ENCODE measurements at regions not wholly inside any gene's neighbourhood (a gene's known extent, or its start where the extent isn't known, plus 50 kb on each side); places are given as distances from the start of the nearest gene placed in this dataset.

- no TSS peak for BruUV-seq (replicated peaks)
- POLR2A ChIA-PET (ENCODE audit: low non-redundant PET), result no interaction called here
- H3K4me1 ChIP-seq (ENCODE audit: insufficient read depth, low read length, poor library complexity, severe bottlenecking), result no peaks in the 10 kb centered on the region
- H3K4me3 ChIP-seq (ENCODE audit: low read depth, low read length, poor library complexity, severe bottlenecking), result no peak overlapping the region
- intact Hi-C loops (cut with micrococcal nuclease; ENCODE audit: unreplicated experiment), result no loop called here
- no peak overlapping the region for H3K27ac ChIP-seq (ENCODE audit: low read depth, low read length, poor library complexity, severe bottlenecking)
- H3K36me3 ChIP-seq (ENCODE audit: insufficient read depth, low read length, poor library complexity, severe bottlenecking), result no peaks in the 10 kb centered on the region
- H3K27me3 ChIP-seq (replicated peaks; ENCODE audit: insufficient read depth, low read depth, low read length, poor library complexity), result no peaks in the 10 kb centered on the region
- CTCF ChIA-PET, result no interaction called here
- DNase-seq (ENCODE audit: low spot score), result no peak
- no peaks in the 10 kb centered on the region for H3K9me3 ChIP-seq (ENCODE audit: low read depth, low read length, poor library complexity, severe bottlenecking)
- TF ChIP-seq EZH2 (IDR thresholded peaks at IDR 0.05; ENCODE audit: borderline replicate concordance, low read depth, low read length, poor library complexity, severe bottlenecking), result no peak
- no peak for TF ChIP-seq CTCF (conservative IDR thresholded peaks at IDR 0.05; ENCODE audit: low read depth, low read length)
Observed at GRCh38 chr1:106899644-106900043, 156.8 kb upstream of the PRMT6 start.

- TF ChIP-seq EZH2 (IDR thresholded peaks at IDR 0.05; ENCODE audit: borderline replicate concordance, low read depth, low read length, poor library complexity, severe bottlenecking) (no peak), CTCF (conservative IDR thresholded peaks at IDR 0.05; ENCODE audit: low read depth, low read length) (no peak)
- H3K4me3 ChIP-seq (ENCODE audit: low read depth, low read length, poor library complexity, severe bottlenecking), result no peak overlapping the region
- no peaks in the 10 kb centered on the region for H3K4me1 ChIP-seq (ENCODE audit: insufficient read depth, low read length, poor library complexity, severe bottlenecking)
- DNase-seq (ENCODE audit: low spot score), result no peak
- H3K27ac ChIP-seq (ENCODE audit: low read depth, low read length, poor library complexity, severe bottlenecking), result no peak overlapping the region
- intact Hi-C loops (cut with micrococcal nuclease; ENCODE audit: unreplicated experiment), result no loop called here
- POLR2A ChIA-PET (ENCODE audit: low non-redundant PET), result no interaction called here
- H3K27me3 ChIP-seq (replicated peaks; ENCODE audit: insufficient read depth, low read depth, low read length, poor library complexity), result no peaks in the 10 kb centered on the region
- H3K9me3 ChIP-seq (ENCODE audit: low read depth, low read length, poor library complexity, severe bottlenecking), result peaks cover 19% of the 10 kb centered on the region
- no peaks in the 10 kb centered on the region for H3K36me3 ChIP-seq (ENCODE audit: insufficient read depth, low read length, poor library complexity, severe bottlenecking)
- BruUV-seq (replicated peaks), result no TSS peak
- CTCF ChIA-PET, result no interaction called here
Observed at GRCh38 chr1:106907795-106908194, 148.7 kb upstream of the PRMT6 start.

- Histone ChIP-seq H3K27me3 (replicated peaks; ENCODE audit: insufficient read depth, low read depth, low read length, poor library complexity) (no peaks in the 10 kb centered on the region), H3K36me3 (ENCODE audit: insufficient read depth, low read length, poor library complexity, severe bottlenecking) (no peaks in the 10 kb centered on the region), H3K27ac (ENCODE audit: low read depth, low read length, poor library complexity, severe bottlenecking) (no peak overlapping the region), H3K4me3 (ENCODE audit: low read depth, low read length, poor library complexity, severe bottlenecking) (no peak overlapping the region), H3K9me3 (ENCODE audit: low read depth, low read length, poor library complexity, severe bottlenecking) (peaks cover 19% of the 10 kb centered on the region), H3K4me1 (ENCODE audit: insufficient read depth, low read length, poor library complexity, severe bottlenecking) (no peaks in the 10 kb centered on the region)
- CTCF ChIA-PET, result no interaction called here
- BruUV-seq (replicated peaks), result no TSS peak
- intact Hi-C loops (cut with micrococcal nuclease; ENCODE audit: unreplicated experiment), result no loop called here
- TF ChIP-seq CTCF (conservative IDR thresholded peaks at IDR 0.05; ENCODE audit: low read depth, low read length) (no peak), EZH2 (IDR thresholded peaks at IDR 0.05; ENCODE audit: borderline replicate concordance, low read depth, low read length, poor library complexity, severe bottlenecking) (no peak)
- POLR2A ChIA-PET (ENCODE audit: low non-redundant PET), result no interaction called here
- no peak for DNase-seq (ENCODE audit: low spot score)
Observed at GRCh38 chr1:106908689-106909088, 147.8 kb upstream of the PRMT6 start.

Measured in A673 (cell line).